CD4-positive, alpha-beta memory T cell (primary cell): ENCODE measurements at regions not wholly inside any gene's neighbourhood (a gene's known extent, or its start where the extent isn't known, plus 50 kb on each side); places are given as distances from the start of the nearest gene placed in this dataset.

Source experiments
- CTCF ChIA-PET: fragments of 350-600 bp; sonication (Branson Sonifier 250); formaldehyde crosslinking; loops from one replicate; lab custom pipeline; 2021; ENCODE audit warnings: inconsistent platforms; ENCODE audit not compliant: partially characterized antibody; lab: Charles Lee
- POLR2A ChIA-PET: fragments of 350-600 bp; sonication (Branson Sonifier 250); formaldehyde crosslinking; loops from one replicate; lab custom pipeline; 2021; ENCODE audit not compliant: partially characterized antibody; lab: Charles Lee
- DNase-seq, 5 donors: peaks; one replicate each; pipeline versions ENCODE4 v3.0.0 to v3.0.0-alpha.2; 2020 to 2022; ENCODE audit warnings: mixed read lengths in 1 of 5
- H3K27ac ChIP-seq: one replicate; pipeline ENCODE4 v1.7.0; 2013; ENCODE audit warnings: low read depth, low read length
- H3K27me3 ChIP-seq: 2 replicates; pipeline ENCODE4 v1.7.0; 2013; ENCODE audit warnings: mild to moderate bottlenecking, low read length, moderate library complexity; ENCODE audit not compliant: insufficient read depth
- H3K36me3 ChIP-seq: 2 replicates; pipeline ENCODE4 v1.7.0; 2013; ENCODE audit warnings: mild to moderate bottlenecking, low read length, moderate library complexity; ENCODE audit not compliant: insufficient read depth
- H3K4me1 ChIP-seq: 2 replicates; pipeline ENCODE4 v1.7.0; 2013; ENCODE audit warnings: mild to moderate bottlenecking, low read length, moderate library complexity; ENCODE audit not compliant: insufficient read depth
- H3K4me3 ChIP-seq, 2 donors: one replicate each; pipeline ENCODE4 v1.7.0; 2013; ENCODE audit warnings: low read length in 2 of 2, mild to moderate bottlenecking in 1 of 2
- H3K9me3 ChIP-seq, 2 donors: one replicate each; pipeline ENCODE4 v1.7.0; 2013; ENCODE audit warnings: low read length in 2 of 2, control low read depth in 1 of 2; ENCODE audit not compliant: control insufficient read depth in 1 of 2
- H3K27ac Mint-ChIP-seq, 7 donors: one replicate each; pipeline ENCODE4 v1.8.0; 2020 to 2021; ENCODE audit warnings: mixed read lengths in 7 of 7, mild to moderate bottlenecking in 6 of 7, inconsistent platforms in 3 of 7, moderate library complexity in 3 of 7
- H3K27me3 Mint-ChIP-seq, 2 donors: one replicate each; pipeline ENCODE4 v1.8.0; 2020 to 2021; ENCODE audit warnings: mixed read lengths in 2 of 2
- H3K36me3 Mint-ChIP-seq, 2 donors: one replicate each; pipeline ENCODE4 v1.8.0; 2020 to 2021; ENCODE audit warnings: mixed read lengths in 2 of 2, inconsistent platforms in 1 of 2, mild to moderate bottlenecking in 1 of 2
- H3K4me1 Mint-ChIP-seq, 4 donors: one replicate each; pipeline ENCODE4 v1.8.0; 2020 to 2021; ENCODE audit warnings: mixed read lengths in 4 of 4, mild to moderate bottlenecking in 1 of 4
- H3K4me3 Mint-ChIP-seq, 8 donors: one replicate each; pipeline ENCODE4 v1.8.0; 2020 to 2021; ENCODE audit warnings: mixed read lengths in 8 of 8, mild to moderate bottlenecking in 7 of 8, moderate library complexity in 6 of 8, inconsistent platforms in 3 of 8
- H3K9me3 Mint-ChIP-seq, 8 donors: one replicate each; pipeline ENCODE4 v1.8.0; 2020 to 2021; ENCODE audit warnings: mixed read lengths in 8 of 8, mild to moderate bottlenecking in 5 of 8, inconsistent platforms in 3 of 8, moderate library complexity in 1 of 8
- intact Hi-C: fragments of 100-400 bp; cut with micrococcal nuclease; formaldehyde crosslinking; loops from one replicate; pipeline ENCODE4 v1.15.1; 2023

DNA sequence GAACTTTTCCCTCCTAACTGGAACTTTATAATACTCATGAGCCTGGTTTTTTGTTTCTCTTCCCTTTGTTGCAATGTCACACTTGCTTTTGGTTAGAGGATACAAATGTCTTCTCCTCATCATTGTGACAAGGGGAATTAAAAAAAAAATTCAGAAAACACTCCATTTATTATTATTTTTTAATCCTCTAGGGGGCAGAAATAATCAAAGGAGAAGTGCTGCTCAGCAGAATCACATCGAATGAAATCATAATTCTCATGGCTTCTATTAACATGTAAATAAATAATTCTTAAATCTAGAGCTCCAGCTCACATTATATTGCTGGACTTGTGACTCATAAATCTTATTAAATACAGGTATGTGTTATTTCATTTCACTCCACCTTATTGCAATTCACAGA is 273.8 kb downstream of the TRIB2 start:
- H3K27ac ChIP-seq: no peak overlapping the region
- peaks cover 0 to 2% of the 10 kb centered on the region in 2 donors for H3K27me3 Mint-ChIP-seq
- H3K36me3 ChIP-seq: no peaks in the 10 kb centered on the region
- ChIA-PET POLR2A (no interaction called here), CTCF (interaction anchor here (1.5 to 4.7 kb wide), 2 partner anchors 12 to 17 kb away, joined by 4 to 24 read pairs; no protein-coding TSS in a partner anchor)
- no peak overlapping the region for H3K4me3 Mint-ChIP-seq
- no peaks in the 10 kb centered on the region for H3K27me3 ChIP-seq
- no peaks in the 10 kb centered on the region for H3K9me3 Mint-ChIP-seq
- no peak for DNase-seq
- H3K4me1 Mint-ChIP-seq: peaks cover 5 to 10% (median 8%) of the 10 kb centered on the region in 4 donors
- H3K36me3 Mint-ChIP-seq: no peaks in the 10 kb centered on the region
- H3K4me3 ChIP-seq: no peak overlapping the region
- no peak overlapping the region for H3K27ac Mint-ChIP-seq
- H3K4me1 ChIP-seq: peaks cover 9% of the 10 kb centered on the region
- intact Hi-C loops: no loop called here
- no peaks in the 10 kb centered on the region for H3K9me3 ChIP-seq

GRCh38 chr2:12998685-12999084 is 281.9 kb downstream of the TRIB2 start:
- ChIA-PET POLR2A (no interaction called here), CTCF (interaction anchor here (2.7 kb wide), 1 partner anchor 8 kb away, joined by 14 read pairs; no protein-coding TSS in a partner anchor)
- intact Hi-C loops: no loop called here
- H3K4me1 Mint-ChIP-seq: peaks cover 0 to 9% (median 7%) of the 10 kb centered on the region in 4 donors
- Histone ChIP-seq H3K27ac (no peak overlapping the region), H3K27me3 (no peaks in the 10 kb centered on the region), H3K4me1 (peaks cover 3% of the 10 kb centered on the region), H3K9me3 (no peaks in the 10 kb centered on the region), H3K36me3 (no peaks in the 10 kb centered on the region), H3K4me3 (no peak overlapping the region)
- no peaks in the 10 kb centered on the region for H3K9me3 Mint-ChIP-seq
- no peak overlapping the region for H3K4me3 Mint-ChIP-seq
- no peak for DNase-seq
- H3K27me3 Mint-ChIP-seq: peaks cover 0 to 2% of the 10 kb centered on the region in 2 donors
- no peaks in the 10 kb centered on the region for H3K36me3 Mint-ChIP-seq
- no peak overlapping the region for H3K27ac Mint-ChIP-seq

DNA sequence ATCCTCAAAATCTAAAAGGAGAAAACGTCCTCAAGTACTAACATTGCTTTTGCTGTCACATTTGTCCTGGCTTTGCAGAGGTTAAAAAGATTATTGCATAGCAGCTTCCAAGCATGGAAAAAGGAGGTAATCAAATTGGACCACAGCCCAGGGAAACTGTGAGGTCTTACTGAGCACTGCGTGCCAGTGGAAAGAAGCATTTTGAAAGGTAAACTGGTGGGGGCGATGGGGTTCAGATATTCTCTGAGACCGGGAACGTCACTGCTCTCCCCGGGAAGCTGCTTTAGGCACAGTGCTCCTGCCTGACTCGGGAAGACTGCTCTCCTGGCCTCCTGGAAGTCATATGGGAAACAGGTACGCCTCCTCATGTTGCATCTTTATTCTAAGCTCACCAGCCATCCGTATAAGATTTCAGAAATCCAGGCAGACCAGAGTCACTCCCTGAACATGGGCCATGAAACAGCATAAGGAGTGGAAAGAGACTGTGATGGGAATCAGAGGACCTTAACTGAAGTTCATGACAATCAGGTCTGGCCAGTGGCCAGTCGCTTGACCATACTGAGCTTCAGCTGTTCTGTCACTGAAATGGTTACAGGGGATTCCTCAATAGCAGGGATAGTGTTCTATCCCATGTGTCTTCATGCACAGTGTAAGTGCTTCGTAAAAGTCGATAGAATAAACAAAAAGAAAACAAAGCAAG is 284.1 kb downstream of the TRIB2 start:
- no peak overlapping the region for H3K4me3 Mint-ChIP-seq
- Histone ChIP-seq H3K9me3 (no peaks in the 10 kb centered on the region), H3K4me1 (peaks cover 3% of the 10 kb centered on the region), H3K27ac (no peak overlapping the region), H3K4me3 (no peak overlapping the region), H3K27me3 (no peaks in the 10 kb centered on the region), H3K36me3 (no peaks in the 10 kb centered on the region)
- H3K27me3 Mint-ChIP-seq: no peaks in the 10 kb centered on the region
- intact Hi-C loops: no loop called here
- no peak for DNase-seq
- CTCF ChIA-PET: interaction anchor here (0.7 to 2.4 kb wide), 4 partner anchors 1014 to 1308 kb away, joined by 3 to 7 read pairs (median 4); no protein-coding TSS in a partner anchor
- no peak overlapping the region for H3K27ac Mint-ChIP-seq
- H3K36me3 Mint-ChIP-seq: no peaks in the 10 kb centered on the region
- POLR2A ChIA-PET: interaction anchor here (0.6 to 0.8 kb wide), 2 partner anchors 268 to 285 kb away, joined by 3 read pairs; no protein-coding TSS in a partner anchor
- peaks cover 0 to 9% (median 7%) of the 10 kb centered on the region in 4 donors for H3K4me1 Mint-ChIP-seq
- H3K9me3 Mint-ChIP-seq: no peaks in the 10 kb centered on the region

- Histone ChIP-seq H3K4me3 (no peak overlapping the region), H3K9me3 (no peaks in the 10 kb centered on the region), H3K27ac (no peak overlapping the region), H3K4me1 (peaks cover 3% of the 10 kb centered on the region), H3K36me3 (no peaks in the 10 kb centered on the region), H3K27me3 (no peaks in the 10 kb centered on the region)
- Mint-ChIP-seq H3K4me1 (peaks cover 0 to 9% (median 7%) of the 10 kb centered on the region in 4 donors), H3K36me3 (no peaks in the 10 kb centered on the region), H3K27ac (no peak overlapping the region), H3K27me3 (no peaks in the 10 kb centered on the region), H3K9me3 (no peaks in the 10 kb centered on the region), H3K4me3 (no peak overlapping the region)
- DNase-seq: no peak
- intact Hi-C loops: no loop called here
- ChIA-PET POLR2A (interaction anchor here (0.8 kb wide), 1 partner anchor 285 kb away, joined by 3 read pairs; no protein-coding TSS in a partner anchor), CTCF (interaction anchor here (0.7 to 2.4 kb wide), 4 partner anchors 285 to 1172 kb away, joined by 3 to 7 read pairs (median 5); partner anchors contain the start of gene TRIB2)
Observed at GRCh38 chr2:13001408-13001807, 284.7 kb downstream of the TRIB2 start.

DNA sequence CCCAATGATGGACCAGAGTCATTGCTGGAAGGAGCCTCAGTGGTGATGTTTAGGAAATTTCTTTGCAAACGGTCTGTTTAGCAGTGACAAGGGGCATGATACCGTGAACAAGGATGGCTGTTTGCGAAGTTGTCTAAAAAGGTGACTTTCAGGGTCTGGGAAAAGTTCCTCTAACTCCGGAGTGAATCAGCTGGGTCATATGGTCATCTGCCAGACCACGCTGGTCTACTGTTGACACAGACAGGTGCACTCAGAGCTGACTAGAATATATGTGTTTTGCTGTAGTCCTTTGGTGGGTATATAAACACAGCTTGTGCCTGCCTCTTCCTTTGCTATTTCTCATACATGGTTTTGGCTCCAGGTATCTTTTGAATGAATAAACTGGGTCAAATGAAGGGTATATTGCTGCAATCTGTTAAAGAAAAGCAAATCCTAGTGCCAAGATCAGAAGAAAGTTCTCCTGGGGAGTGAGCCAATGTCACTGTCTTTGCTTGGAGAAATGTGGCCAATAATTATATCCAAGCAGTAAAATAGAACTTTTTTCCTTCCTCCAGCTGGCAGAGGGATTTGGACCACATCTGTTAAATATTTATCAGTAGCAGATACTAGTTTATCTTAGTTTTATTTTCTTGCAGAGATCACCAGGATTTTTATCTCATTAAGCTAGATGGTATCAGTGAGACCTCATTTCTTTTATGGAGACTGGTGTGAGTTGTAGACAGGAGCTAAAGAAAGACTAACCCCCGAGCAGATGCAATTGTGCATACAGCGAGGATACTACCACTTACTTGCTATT is 286.0 kb downstream of the TRIB2 start:
- Mint-ChIP-seq H3K4me1 (peaks cover 0 to 14% (median 10%) of the 10 kb centered on the region in 4 donors), H3K27ac (no peak overlapping the region), H3K27me3 (no peaks in the 10 kb centered on the region), H3K4me3 (no peak overlapping the region), H3K9me3 (no peaks in the 10 kb centered on the region), H3K36me3 (no peaks in the 10 kb centered on the region)
- ChIA-PET CTCF (interaction anchor here (1.2 to 2.4 kb wide), 6 partner anchors 8 to 1174 kb away, joined by 3 to 7 read pairs (median 5); partner anchors contain the start of gene TRIB2), POLR2A (no interaction called here)
- intact Hi-C loops: no loop called here
- H3K27ac ChIP-seq: no peak overlapping the region
- H3K9me3 ChIP-seq: no peaks in the 10 kb centered on the region
- no peaks in the 10 kb centered on the region for H3K36me3 ChIP-seq
- no peak for DNase-seq
- H3K4me3 ChIP-seq: no peak overlapping the region
- H3K4me1 ChIP-seq: peaks cover 8% of the 10 kb centered on the region
- no peaks in the 10 kb centered on the region for H3K27me3 ChIP-seq

DNA sequence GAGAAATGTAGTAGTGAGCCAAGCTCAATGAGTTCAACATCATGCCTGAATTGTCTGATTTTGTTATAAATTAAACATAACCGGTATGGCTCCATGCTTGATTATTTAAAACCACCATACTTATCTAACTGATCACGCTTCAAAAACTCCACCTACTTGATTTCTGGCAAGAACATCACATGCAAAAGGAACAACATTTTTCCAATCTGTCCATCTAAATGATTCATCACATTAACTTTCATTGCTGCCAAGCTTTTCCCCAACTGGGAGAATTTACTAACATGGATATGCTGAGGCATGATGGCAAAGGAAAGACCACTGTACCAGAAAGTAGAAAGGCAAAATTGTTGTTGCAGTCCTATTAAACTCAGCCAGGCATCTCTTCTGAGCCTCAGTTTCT is 286.8 kb downstream of the TRIB2 start:
- Histone ChIP-seq H3K36me3 (no peaks in the 10 kb centered on the region), H3K27me3 (no peaks in the 10 kb centered on the region), H3K4me3 (no peak overlapping the region), H3K9me3 (no peaks in the 10 kb centered on the region), H3K27ac (no peak overlapping the region), H3K4me1 (peaks cover 8% of the 10 kb centered on the region)
- H3K36me3 Mint-ChIP-seq: no peaks in the 10 kb centered on the region
- H3K27ac Mint-ChIP-seq: no peak overlapping the region
- peaks cover 0 to 14% (median 10%) of the 10 kb centered on the region in 4 donors for H3K4me1 Mint-ChIP-seq
- no peak overlapping the region for H3K4me3 Mint-ChIP-seq
- CTCF ChIA-PET: interaction anchor here (1.2 to 2.4 kb wide), 5 partner anchors 9 to 1174 kb away, joined by 3 to 7 read pairs (median 6); partner anchors contain the start of gene TRIB2
- POLR2A ChIA-PET: no interaction called here
- no peak for DNase-seq
- H3K9me3 Mint-ChIP-seq: no peaks in the 10 kb centered on the region
- intact Hi-C loops: no loop called here
- no peaks in the 10 kb centered on the region for H3K27me3 Mint-ChIP-seq

- Histone ChIP-seq H3K36me3 (no peaks in the 10 kb centered on the region), H3K27ac (no peak overlapping the region), H3K4me3 (no peak overlapping the region), H3K27me3 (no peaks in the 10 kb centered on the region), H3K4me1 (peaks cover 8% of the 10 kb centered on the region), H3K9me3 (no peaks in the 10 kb centered on the region)
- no peak overlapping the region for H3K4me3 Mint-ChIP-seq
- DNase-seq: no peak
- POLR2A ChIA-PET: no interaction called here
- peaks cover 0 to 1% (median 0%) of the 10 kb centered on the region in 8 donors for H3K9me3 Mint-ChIP-seq
- CTCF ChIA-PET: interaction anchor here (0.9 to 3.2 kb wide), 4 partner anchors 74 to 1139 kb away, joined by 3 to 34 read pairs (median 4); partner anchors contain the start of gene TRIB2
- no peaks in the 10 kb centered on the region for H3K36me3 Mint-ChIP-seq
- intact Hi-C loops: no loop called here
- H3K4me1 Mint-ChIP-seq: peaks cover 0 to 14% (median 10%) of the 10 kb centered on the region in 4 donors
- no peak overlapping the region for H3K27ac Mint-ChIP-seq
- H3K27me3 Mint-ChIP-seq: peaks cover 0 to 2% of the 10 kb centered on the region in 2 donors
Observed at GRCh38 chr2:13005048-13005447, 288.3 kb downstream of the TRIB2 start.
